Panc1 (cell line): ENCODE measurements at regions not wholly inside any gene's neighbourhood (a gene's known extent, or its start where the extent isn't known, plus 50 kb on each side); places are given as distances from the start of the nearest gene placed in this dataset.

Experiments
- ATAC-seq: fragments of 200-7000 bp; cut with Tn5 transposase; 2 replicates; pipeline ENCODE4 v1.9.1; 2020; ENCODE audit warnings: mild to moderate bottlenecking, moderate library complexity
- BruUV-seq: library from RNA; stranded (reverse); fragments of 400-500 nt; replicated peaks from 2 replicates; lab custom pipeline; 2021; lab: Mats Ljungman, UMichigan
- CTCF ChIA-PET: fragments of 300-600 bp; sonication (Branson Sonifier 250); formaldehyde crosslinking; loops from one replicate; lab custom pipeline; 2022; ENCODE audit warnings: antibody characterized with exemption; lab: Charles Lee
- POLR2A ChIA-PET: fragments of 300-600 bp; sonication (Branson Sonifier 250); formaldehyde crosslinking; loops from one replicate; lab custom pipeline; 2022; ENCODE audit warnings: antibody characterized with exemption; lab: Charles Lee
- DNase-seq: peaks from one replicate; pipeline ENCODE4 v3.0.0-alpha.2; 2010; ENCODE audit warnings: low read depth, low spot score
- H3K27ac ChIP-seq: 2 replicates; pipeline ENCODE4 v1.5.1; 2011; ENCODE audit warnings: mild to moderate bottlenecking, low read length, inconsistent platforms
- H3K27me3 ChIP-seq: fragments of 200-500 bp; sonication (Bioruptor generic); 2 replicates; pipeline ENCODE4 v1.6.0; 2014; ENCODE audit warnings: low read length, inconsistent platforms; ENCODE audit not compliant: control insufficient read depth, insufficient read depth
- H3K36me3 ChIP-seq: fragments of 200-500 bp; sonication (Bioruptor generic); 2 replicates; pipeline ENCODE4 v1.5.1; 2014; ENCODE audit warnings: inconsistent platforms, mild to moderate bottlenecking, low read length, moderate library complexity; ENCODE audit not compliant: control insufficient read depth, insufficient read depth
- H3K4me1 ChIP-seq: 2 replicates; pipeline ENCODE4 v1.5.1; 2011; ENCODE audit warnings: inconsistent platforms, mild to moderate bottlenecking, low read length, moderate library complexity; ENCODE audit not compliant: control insufficient read depth, insufficient read depth
- H3K4me3 ChIP-seq, 2 experiments: 2 replicates each; pipeline ENCODE4 v1.5.1; 2011 to 2012; ENCODE audit warnings: low read depth in 2 of 2, low read length in 2 of 2, mild to moderate bottlenecking in 2 of 2, inconsistent platforms in 1 of 2, moderate library complexity in 1 of 2
- H3K9me3 ChIP-seq: fragments of 200-500 bp; sonication (Bioruptor generic); 2 replicates; pipeline ENCODE4 v1.5.1; 2014; ENCODE audit warnings: low read depth, mild to moderate bottlenecking, inconsistent platforms, low read length, moderate library complexity; ENCODE audit not compliant: control insufficient read depth, insufficient read depth
- CTCF ChIP-seq: fragments of 450-650 bp; IDR thresholded peaks from 2 replicates; pipeline ENCODE4 v1.5.1; 2017; ENCODE audit warnings: mild to moderate bottlenecking
- POLR2AphosphoS5 ChIP-seq: IDR thresholded peaks from 2 replicates; pipeline ENCODE4 v1.6.1; 2012; ENCODE audit warnings: mild to moderate bottlenecking, low read depth, low read length, moderate library complexity
- REST ChIP-seq, 2 experiments: IDR thresholded peaks; 2 replicates each; pipeline ENCODE4 v1.6.1; 2011 to 2012; ENCODE audit warnings: low read depth in 2 of 2, control low read depth in 1 of 2, low read length in 1 of 2, mild to moderate bottlenecking in 1 of 2, moderate library complexity in 1 of 2; ENCODE audit not compliant: insufficient read depth in 1 of 2
- SIN3A ChIP-seq: IDR thresholded peaks from 2 replicates; pipeline ENCODE4 v1.6.1; 2012; ENCODE audit warnings: low read depth, mild to moderate bottlenecking, low read length, moderate library complexity, borderline replicate concordance; ENCODE audit not compliant: insufficient read depth
- TCF7L2 ChIP-seq: IDR thresholded peaks from 2 replicates; pipeline ENCODE4 v1.6.1; 2011; ENCODE audit warnings: mild to moderate bottlenecking, low read depth, low read length, inconsistent platforms
- in situ Hi-C: cut with HindIII; loops from 2 replicates; pipeline ENCODE4 v1.10.0; 2016; ENCODE audit warnings: low sequenced_read_pairs, low pct_unique_long_range_greater_than_20kb
- intact Hi-C: fragments of 100-400 bp; cut with micrococcal nuclease; formaldehyde crosslinking; loops from one replicate; pipeline ENCODE4 v1.10.0; 2022; ENCODE audit not compliant: unreplicated experiment

- H3K4me1 ChIP-seq = no peaks in the 10 kb centered on the region
- no TSS peak for BruUV-seq
- in situ Hi-C loops (no loop called here), intact Hi-C loops (no loop called here)
- no peaks in the 10 kb centered on the region for H3K9me3 ChIP-seq
- H3K4me3 ChIP-seq = no peak overlapping the region
- ChIA-PET POLR2A (no interaction called here), CTCF (no interaction called here)
- no peaks in the 10 kb centered on the region for H3K27me3 ChIP-seq
- H3K36me3 ChIP-seq = no peaks in the 10 kb centered on the region
- DNase-seq (no peak), ATAC-seq (no peak)
- TF ChIP-seq CTCF (no peak), REST (IDR thresholded peaks at IDR 0.05; ENCODE audit: insufficient read depth in 1 of 2, low read depth in 2 of 2, low read length in 1 of 2) (no peak), TCF7L2 (no peak), SIN3A (no peak), POLR2AphosphoS5 (no peak)
- H3K27ac ChIP-seq = no peak overlapping the region
Observed at GRCh38 chr4:104592183-104592582, 97.5 kb upstream of the CXXC4 start.

- Histone ChIP-seq H3K4me1 (no peaks in the 10 kb centered on the region), H3K4me3 (no peak overlapping the region), H3K36me3 (no peaks in the 10 kb centered on the region), H3K27ac (no peak overlapping the region), H3K9me3 (no peaks in the 10 kb centered on the region), H3K27me3 (no peaks in the 10 kb centered on the region)
- CTCF ChIA-PET = no interaction called here
- no TSS peak for BruUV-seq
- POLR2A ChIA-PET = no interaction called here
- TF ChIP-seq CTCF = no peak
- TF ChIP-seq REST (IDR thresholded peaks at IDR 0.05; ENCODE audit: insufficient read depth in 1 of 2, low read depth in 2 of 2, low read length in 1 of 2) = no peak
- no peak for TF ChIP-seq SIN3A
- no peak for TF ChIP-seq TCF7L2
- TF ChIP-seq POLR2AphosphoS5 = no peak
- ATAC-seq = no peak
- in situ Hi-C loops (no loop called here), intact Hi-C loops (no loop called here)
- DNase-seq = no peak
Observed at GRCh38 chr4:104593019-104593418, 98.3 kb upstream of the CXXC4 start.
